ENCODE measurements at regions not wholly inside any gene's neighbourhood (a gene's known extent, or its start where the extent isn't known, plus 50 kb on each side); places are given as distances from the start of the nearest gene placed in this dataset.

DNA sequence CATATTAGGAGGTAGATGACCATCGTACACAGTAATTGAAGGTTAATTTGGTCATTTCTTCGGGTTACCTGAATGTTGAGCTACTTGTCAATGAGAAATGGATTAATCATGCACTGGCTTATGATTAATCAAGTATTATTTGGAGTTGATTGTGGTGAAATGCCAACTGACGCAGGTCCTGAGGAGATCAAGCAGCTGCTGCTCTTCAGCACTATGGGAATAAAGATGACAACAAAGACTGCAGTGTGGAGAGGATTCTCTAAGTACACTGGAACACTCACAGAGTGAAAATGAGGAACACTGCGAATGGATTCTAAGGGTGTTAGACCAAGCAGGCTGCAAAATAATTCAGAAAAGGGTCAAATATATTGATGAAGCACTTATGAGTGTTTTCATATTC lies 202.8 kb upstream of the DIO2 start:
- TF ChIP-seq, protein P1, sequence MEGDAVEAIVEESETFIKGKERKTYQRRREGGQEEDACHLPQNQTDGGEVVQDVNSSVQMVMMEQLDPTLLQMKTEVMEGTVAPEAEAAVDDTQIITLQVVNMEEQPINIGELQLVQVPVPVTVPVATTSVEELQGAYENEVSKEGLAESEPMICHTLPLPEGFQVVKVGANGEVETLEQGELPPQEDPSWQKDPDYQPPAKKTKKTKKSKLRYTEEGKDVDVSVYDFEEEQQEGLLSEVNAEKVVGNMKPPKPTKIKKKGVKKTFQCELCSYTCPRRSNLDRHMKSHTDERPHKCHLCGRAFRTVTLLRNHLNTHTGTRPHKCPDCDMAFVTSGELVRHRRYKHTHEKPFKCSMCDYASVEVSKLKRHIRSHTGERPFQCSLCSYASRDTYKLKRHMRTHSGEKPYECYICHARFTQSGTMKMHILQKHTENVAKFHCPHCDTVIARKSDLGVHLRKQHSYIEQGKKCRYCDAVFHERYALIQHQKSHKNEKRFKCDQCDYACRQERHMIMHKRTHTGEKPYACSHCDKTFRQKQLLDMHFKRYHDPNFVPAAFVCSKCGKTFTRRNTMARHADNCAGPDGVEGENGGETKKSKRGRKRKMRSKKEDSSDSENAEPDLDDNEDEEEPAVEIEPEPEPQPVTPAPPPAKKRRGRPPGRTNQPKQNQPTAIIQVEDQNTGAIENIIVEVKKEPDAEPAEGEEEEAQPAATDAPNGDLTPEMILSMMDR (IDR thresholded peaks at IDR 0.05; ENCODE audit: insufficient read depth, low read length, poor library complexity, severe bottlenecking): no peak
- TF ChIP-seq EZH2phosphoT487 (conservative IDR thresholded peaks at IDR 0.05; ENCODE audit: low read length): no peak
